Adrenal gland (tissue), 9 donors: ENCODE measurements at regions not wholly inside any gene's neighbourhood (a gene's known extent, or its start where the extent isn't known, plus 50 kb on each side); places are given as distances from the start of the nearest gene placed in this dataset.

Experiments
- DNase-seq, 7 donors: peaks; one replicate each; pipeline ENCODE4 v3.0.0-alpha.2; 2019 to 2020
- H3K27ac ChIP-seq, 5 donors: fragments of 200-600 bp; sonication (generic) in 4 of 5; 1 replicate in 3 of 5; 2 replicates in 2 of 5; pipeline versions ENCODE4 v1.5.1 to v1.8.0; 2016 to 2020; ENCODE audit warnings: mild to moderate bottlenecking in 1 of 5
- H3K27me3 ChIP-seq: fragments of 200-600 bp; 2 replicates; pipeline ENCODE4 v1.8.0; 2021
- H3K36me3 ChIP-seq, 2 donors: fragments of 200-600 bp; replicated peaks in 1 of 2; 1 replicate in 1 of 2; 2 replicates in 1 of 2; pipeline versions ENCODE4 v1.5.1 to v1.8.0; 2018 to 2022
- H3K4me1 ChIP-seq, 2 donors: fragments of 200-600 bp; replicated peaks in 1 of 2; 1 replicate in 1 of 2; 2 replicates in 1 of 2; pipeline versions ENCODE4 v1.5.1 to v1.8.0; 2018 to 2021
- H3K4me3 ChIP-seq, 4 donors: fragments of 200-600 bp; sonication (generic) in 3 of 4; one replicate each; pipeline ENCODE4 v1.5.1; 2016 to 2018
- H3K9me3 ChIP-seq, 3 donors: fragments of 200-600 bp; sonication (generic) in 1 of 3; replicated peaks in 1 of 3; 1 replicate in 2 of 3; 2 replicates in 1 of 3; pipeline versions ENCODE4 v1.5.1 to v1.8.0; 2016 to 2021
- POLR2A ChIP-seq, 2 donors: fragments of 450-650 bp; IDR thresholded peaks; one replicate each; pipeline ENCODE4 v1.6.1; 2017; ENCODE audit warnings: antibody characterized with exemption in 2 of 2, mild to moderate bottlenecking in 2 of 2, moderate library complexity in 1 of 2
- WGBS, 4 donors: extraction: QIAGEN DNeasy Blood & Tissue Kit in 2 of 4; methylation state at CpG; one replicate each; pipeline versions ENCODE4 v1.1.5 to v1.1.7; 2013 to 2017; 5-methylcytosine and 5-hydroxymethylcytosine counted together
- intact Hi-C, 2 donors: fragments of 100-400 bp; cut with DNase I; formaldehyde crosslinking; loops; one replicate each; pipeline versions ENCODE4 v1.14.1 to v1.15.0; 2022 to 2023
- TF ChIP-seq, protein P1 (sequence below), 6 experiments: fragments of 450-650 bp in 4 of 6; fragments of 200-600 bp in 2 of 6; sonication (generic) in 1 of 6; IDR thresholded peaks; 1 replicate in 5 of 6; 2 replicates in 1 of 6; pipeline versions ENCODE4 v1.5.1 to v1.8.0; 2016 to 2021; ENCODE audit warnings: antibody characterized with exemption in 6 of 6, mild to moderate bottlenecking in 2 of 6, moderate library complexity in 1 of 6
- donor health status: healthy with polysubstance abuse.
- donor health status: Bipolar disorder and iron deficiency.
- donor health status: DM: yes; HTN: yes; CAD: no.
- donor health status: DM: no; HTN: no; CAD: no.
- donor health status: DM: no; HTN: no; CAD: no.

DNA sequence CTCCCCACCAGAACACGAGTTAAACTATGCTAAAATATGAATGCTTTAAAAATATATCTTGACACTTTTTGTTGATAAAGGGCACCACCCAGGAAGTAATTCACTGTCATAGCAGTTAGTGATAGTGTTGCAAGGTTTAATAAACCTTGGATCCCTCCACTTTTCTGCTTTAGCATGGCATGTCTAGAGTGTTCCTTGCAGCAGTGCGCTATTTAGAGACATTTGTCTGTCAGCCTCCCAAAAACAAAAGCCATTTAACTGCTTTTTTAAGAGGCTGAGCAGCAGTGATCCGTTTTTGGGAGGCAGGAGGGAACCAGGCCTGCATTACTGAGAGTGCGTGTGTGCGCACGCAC is 69.6 kb upstream of the RAB11FIP2 start:
- Histone ChIP-seq H3K36me3 (no peaks in the 10 kb centered on the region), H3K27me3 (no peaks in the 10 kb centered on the region), H3K4me3 (no peak overlapping the region), H3K4me1 (no peaks in the 10 kb centered on the region), H3K9me3 (no peaks in the 10 kb centered on the region), H3K27ac (no peak overlapping the region)
- intact Hi-C loops: no loop called here
- WGBS, 4 donors: 66 to 82% (median 72%) methylated on average over 6 of the region's 6 CpGs
- TF ChIP-seq POLR2A (IDR thresholded peaks at IDR 0.05): no peak
- TF ChIP-seq, protein P1, sequence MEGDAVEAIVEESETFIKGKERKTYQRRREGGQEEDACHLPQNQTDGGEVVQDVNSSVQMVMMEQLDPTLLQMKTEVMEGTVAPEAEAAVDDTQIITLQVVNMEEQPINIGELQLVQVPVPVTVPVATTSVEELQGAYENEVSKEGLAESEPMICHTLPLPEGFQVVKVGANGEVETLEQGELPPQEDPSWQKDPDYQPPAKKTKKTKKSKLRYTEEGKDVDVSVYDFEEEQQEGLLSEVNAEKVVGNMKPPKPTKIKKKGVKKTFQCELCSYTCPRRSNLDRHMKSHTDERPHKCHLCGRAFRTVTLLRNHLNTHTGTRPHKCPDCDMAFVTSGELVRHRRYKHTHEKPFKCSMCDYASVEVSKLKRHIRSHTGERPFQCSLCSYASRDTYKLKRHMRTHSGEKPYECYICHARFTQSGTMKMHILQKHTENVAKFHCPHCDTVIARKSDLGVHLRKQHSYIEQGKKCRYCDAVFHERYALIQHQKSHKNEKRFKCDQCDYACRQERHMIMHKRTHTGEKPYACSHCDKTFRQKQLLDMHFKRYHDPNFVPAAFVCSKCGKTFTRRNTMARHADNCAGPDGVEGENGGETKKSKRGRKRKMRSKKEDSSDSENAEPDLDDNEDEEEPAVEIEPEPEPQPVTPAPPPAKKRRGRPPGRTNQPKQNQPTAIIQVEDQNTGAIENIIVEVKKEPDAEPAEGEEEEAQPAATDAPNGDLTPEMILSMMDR (IDR thresholded peaks at IDR 0.05): no peak
- DNase-seq: no peak

DNA sequence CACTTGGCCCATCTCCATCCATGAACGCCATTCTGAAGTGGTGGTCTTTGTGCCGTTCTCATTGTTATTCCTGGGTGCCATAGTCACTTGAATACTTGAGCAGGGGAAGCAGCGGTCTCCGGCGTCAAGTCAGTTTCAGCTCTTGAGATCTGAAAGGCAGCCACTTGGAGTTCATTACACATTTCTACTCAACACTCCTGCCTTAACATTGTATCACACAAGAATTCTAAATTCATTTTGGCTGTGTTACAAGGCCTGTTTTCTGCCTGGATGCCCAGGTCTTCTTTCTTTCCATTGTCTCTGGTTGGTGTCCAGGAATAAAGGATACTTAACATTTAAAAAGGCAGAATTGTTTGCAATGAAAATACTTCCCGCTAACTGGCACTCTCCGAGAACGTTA is 69.0 kb upstream of the RAB11FIP2 start:
- Histone ChIP-seq H3K9me3 (no peaks in the 10 kb centered on the region), H3K36me3 (no peaks in the 10 kb centered on the region), H3K4me3 (no peak overlapping the region), H3K4me1 (no peaks in the 10 kb centered on the region), H3K27ac (no peak overlapping the region), H3K27me3 (no peaks in the 10 kb centered on the region)
- 87 to 92% (median 91%) methylated on average over 8 of the region's 8 CpGs for WGBS, 4 donors
- DNase-seq: no peak
- TF ChIP-seq, protein P1 (IDR thresholded peaks at IDR 0.05): no peak
- TF ChIP-seq POLR2A (IDR thresholded peaks at IDR 0.05): no peak
- intact Hi-C loops: no loop called here

DNA sequence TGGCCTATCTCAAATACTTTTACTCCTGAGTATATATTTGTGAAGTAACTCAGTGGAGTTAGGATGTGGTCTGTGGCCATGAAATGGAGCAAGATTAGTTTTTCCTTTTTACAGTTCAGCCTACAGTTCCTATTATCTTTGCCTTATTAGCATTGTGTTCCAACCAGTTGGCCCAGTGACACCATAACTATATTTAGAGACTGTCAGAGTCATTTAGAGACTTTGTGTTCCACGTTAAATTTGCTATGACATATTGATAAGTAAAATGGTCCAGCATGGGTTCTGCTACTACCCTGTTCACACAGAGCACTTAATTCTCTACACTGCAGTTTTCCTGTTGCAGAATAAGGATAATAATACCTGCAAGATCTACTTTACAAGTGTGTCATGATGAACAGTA is 68.3 kb upstream of the RAB11FIP2 start:
- no peak overlapping the region for H3K4me3 ChIP-seq
- 56 to 87% (median 58%) methylated on average over 1 of the region's 1 CpG for WGBS, 4 donors
- DNase-seq: no peak
- no peaks in the 10 kb centered on the region for H3K9me3 ChIP-seq
- H3K27ac ChIP-seq: no peak overlapping the region
- no peaks in the 10 kb centered on the region for H3K27me3 ChIP-seq
- TF ChIP-seq, protein P1 (IDR thresholded peaks at IDR 0.05): no peak
- no peak for TF ChIP-seq POLR2A (IDR thresholded peaks at IDR 0.05)
- no peaks in the 10 kb centered on the region for H3K4me1 ChIP-seq
- H3K36me3 ChIP-seq: no peaks in the 10 kb centered on the region
- intact Hi-C loops: no loop called here

DNA sequence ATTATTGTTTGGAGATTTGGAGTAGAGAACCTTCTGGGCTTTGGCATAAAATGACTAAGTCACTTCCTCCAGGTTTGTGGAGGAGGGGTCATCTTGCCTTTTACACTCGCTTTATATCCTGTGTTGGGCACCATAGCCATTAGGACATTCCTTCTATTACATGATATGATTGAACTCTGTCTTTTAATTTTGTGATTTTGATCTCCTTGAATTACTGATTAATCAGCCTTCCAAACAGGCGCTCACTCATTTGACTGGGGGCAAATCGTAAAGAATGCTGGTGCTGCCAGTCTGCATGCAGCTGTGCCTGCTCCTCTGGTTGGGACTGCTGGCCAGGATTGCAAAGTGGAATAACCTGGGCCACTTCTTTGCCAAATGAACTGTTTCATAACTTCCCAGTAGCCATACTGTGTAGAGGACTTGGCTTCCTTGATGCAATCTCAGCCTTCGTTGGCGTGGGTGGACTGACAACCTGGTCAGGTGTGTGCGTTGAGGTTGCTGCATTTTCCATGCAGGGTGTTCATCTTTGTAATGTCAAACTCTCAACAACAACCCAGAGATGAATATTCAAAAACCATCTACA is 65.9 kb upstream of the RAB11FIP2 start:
- no peak for DNase-seq
- H3K36me3 ChIP-seq: no peaks in the 10 kb centered on the region
- no peaks in the 10 kb centered on the region for H3K4me1 ChIP-seq
- TF ChIP-seq, protein P1 (IDR thresholded peaks at IDR 0.05): no peak
- H3K9me3 ChIP-seq: no peaks in the 10 kb centered on the region
- H3K4me3 ChIP-seq: no peak overlapping the region
- 94 to 98% (median 95%) methylated on average over 6 of the region's 6 CpGs for WGBS, 4 donors
- intact Hi-C loops: no loop called here
- H3K27me3 ChIP-seq: no peaks in the 10 kb centered on the region
- no peak overlapping the region for H3K27ac ChIP-seq
